ENCODE measurements at regions not wholly inside any gene's neighbourhood (a gene's known extent, or its start where the extent isn't known, plus 50 kb on each side); places are given as distances from the start of the nearest gene placed in this dataset.

DNA sequence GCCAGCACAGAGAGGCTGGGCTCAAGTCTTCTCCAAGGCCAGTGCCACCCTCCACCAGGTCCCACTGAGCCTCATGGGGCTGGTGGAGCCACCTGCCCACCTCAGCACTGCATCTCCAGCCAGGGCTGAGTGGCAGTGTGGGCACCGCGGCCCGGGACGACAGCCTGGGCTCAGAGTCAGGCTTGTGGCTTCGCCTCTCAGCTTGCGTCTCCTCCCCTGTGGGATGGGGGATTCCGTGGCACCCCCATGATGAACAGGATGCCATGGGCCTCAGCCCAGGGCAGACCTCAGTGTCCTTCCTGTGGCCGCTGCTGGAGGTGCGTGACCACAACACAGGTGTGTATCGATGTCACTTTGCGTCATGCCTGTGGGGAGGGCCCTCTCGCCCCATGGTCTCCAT lies 136.4 kb upstream of the PPP1R26 start:
- H3K4me3 ChIP-seq (ENCODE audit: low read depth, low read length): no peak overlapping the region
- no peak for DNase-seq (ENCODE audit: low read depth)
- TF ChIP-seq, protein P1, sequence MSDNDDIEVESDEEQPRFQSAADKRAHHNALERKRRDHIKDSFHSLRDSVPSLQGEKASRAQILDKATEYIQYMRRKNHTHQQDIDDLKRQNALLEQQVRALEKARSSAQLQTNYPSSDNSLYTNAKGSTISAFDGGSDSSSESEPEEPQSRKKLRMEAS (IDR thresholded peaks at IDR 0.05; ENCODE audit: low read depth, low read length): no peak
- TF ChIP-seq, protein P2, sequence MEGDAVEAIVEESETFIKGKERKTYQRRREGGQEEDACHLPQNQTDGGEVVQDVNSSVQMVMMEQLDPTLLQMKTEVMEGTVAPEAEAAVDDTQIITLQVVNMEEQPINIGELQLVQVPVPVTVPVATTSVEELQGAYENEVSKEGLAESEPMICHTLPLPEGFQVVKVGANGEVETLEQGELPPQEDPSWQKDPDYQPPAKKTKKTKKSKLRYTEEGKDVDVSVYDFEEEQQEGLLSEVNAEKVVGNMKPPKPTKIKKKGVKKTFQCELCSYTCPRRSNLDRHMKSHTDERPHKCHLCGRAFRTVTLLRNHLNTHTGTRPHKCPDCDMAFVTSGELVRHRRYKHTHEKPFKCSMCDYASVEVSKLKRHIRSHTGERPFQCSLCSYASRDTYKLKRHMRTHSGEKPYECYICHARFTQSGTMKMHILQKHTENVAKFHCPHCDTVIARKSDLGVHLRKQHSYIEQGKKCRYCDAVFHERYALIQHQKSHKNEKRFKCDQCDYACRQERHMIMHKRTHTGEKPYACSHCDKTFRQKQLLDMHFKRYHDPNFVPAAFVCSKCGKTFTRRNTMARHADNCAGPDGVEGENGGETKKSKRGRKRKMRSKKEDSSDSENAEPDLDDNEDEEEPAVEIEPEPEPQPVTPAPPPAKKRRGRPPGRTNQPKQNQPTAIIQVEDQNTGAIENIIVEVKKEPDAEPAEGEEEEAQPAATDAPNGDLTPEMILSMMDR (IDR thresholded peaks at IDR 0.05; ENCODE audit: low read depth, low read length): no peak
- TF ChIP-seq POLR2A (IDR thresholded peaks at IDR 0.05; ENCODE audit: extremely low read depth, insufficient read length): no peak
- TF ChIP-seq MYC (IDR thresholded peaks at IDR 0.05; ENCODE audit: low read depth, low read length): no peak

DNA sequence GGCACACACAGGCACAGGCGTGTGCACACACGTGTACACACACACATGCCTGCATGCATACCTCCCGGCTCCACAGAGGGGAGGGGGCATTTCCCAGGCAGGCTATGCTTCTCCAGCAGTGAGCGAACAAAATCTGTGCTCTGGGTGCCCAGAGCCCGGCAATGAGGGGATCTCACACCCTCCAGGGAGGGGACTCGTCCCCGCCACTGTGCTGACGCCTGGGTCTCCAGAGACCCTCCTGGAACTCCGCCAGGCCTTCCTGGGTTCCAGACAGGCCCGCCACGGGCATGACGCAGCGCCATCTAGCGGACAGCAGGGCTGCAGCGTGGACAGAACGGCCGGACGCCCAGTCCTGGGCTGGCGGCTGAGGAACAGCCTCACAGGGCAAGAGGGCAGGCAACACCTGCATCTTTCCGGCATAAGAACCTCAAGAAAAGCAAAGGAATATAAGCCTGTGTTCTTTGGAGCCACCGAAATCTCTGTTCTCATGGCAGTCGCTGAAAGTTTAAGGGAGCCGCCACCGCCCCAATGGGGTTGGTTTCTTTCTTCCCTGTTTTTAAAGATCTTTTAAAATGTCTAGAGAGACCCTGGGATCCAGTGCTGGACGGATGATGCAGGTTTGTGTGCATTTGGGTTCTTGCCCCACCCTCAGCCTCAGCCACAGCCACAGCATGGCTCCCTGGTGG lies 135.6 kb upstream of the PPP1R26 start:
- H3K4me3 ChIP-seq (ENCODE audit: low read depth, low read length): no peak overlapping the region
- DNase-seq (ENCODE audit: low read depth): peak; percentile 57
- TF ChIP-seq, protein P2 (IDR thresholded peaks at IDR 0.05; ENCODE audit: low read depth, low read length): peak; percentile 93
- TF ChIP-seq MYC (IDR thresholded peaks at IDR 0.05; ENCODE audit: low read depth, low read length): no peak

DNA sequence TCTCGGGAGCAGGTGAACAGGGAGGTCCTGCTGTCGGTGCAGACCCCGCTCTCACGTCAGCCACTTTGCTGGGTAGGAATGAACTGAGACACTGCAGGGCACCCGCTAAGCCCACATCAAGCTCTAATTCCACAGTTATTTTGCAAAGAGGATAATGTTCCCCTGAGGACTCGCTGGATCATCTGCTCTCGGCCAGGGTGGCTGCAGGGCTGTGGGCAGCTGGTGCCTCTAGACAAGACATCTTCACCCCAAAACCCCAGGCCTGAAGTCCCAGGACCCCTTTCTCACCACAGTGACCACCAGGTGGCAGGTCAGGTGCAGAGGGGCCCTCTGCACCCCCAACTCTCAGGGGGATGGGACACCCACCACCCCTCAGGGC lies 135.1 kb upstream of the PPP1R26 start:
- no peak for DNase-seq (ENCODE audit: low read depth)
- TF ChIP-seq MYC (IDR thresholded peaks at IDR 0.05; ENCODE audit: low read depth, low read length) (no peak), POLR2A (IDR thresholded peaks at IDR 0.05; ENCODE audit: extremely low read depth, insufficient read length) (no peak)
- TF ChIP-seq, protein P2 (IDR thresholded peaks at IDR 0.05; ENCODE audit: low read depth, low read length): no peak
- TF ChIP-seq, protein P1 (IDR thresholded peaks at IDR 0.05; ENCODE audit: low read depth, low read length): no peak
- H3K4me3 ChIP-seq (ENCODE audit: low read depth, low read length): no peak overlapping the region

DNA sequence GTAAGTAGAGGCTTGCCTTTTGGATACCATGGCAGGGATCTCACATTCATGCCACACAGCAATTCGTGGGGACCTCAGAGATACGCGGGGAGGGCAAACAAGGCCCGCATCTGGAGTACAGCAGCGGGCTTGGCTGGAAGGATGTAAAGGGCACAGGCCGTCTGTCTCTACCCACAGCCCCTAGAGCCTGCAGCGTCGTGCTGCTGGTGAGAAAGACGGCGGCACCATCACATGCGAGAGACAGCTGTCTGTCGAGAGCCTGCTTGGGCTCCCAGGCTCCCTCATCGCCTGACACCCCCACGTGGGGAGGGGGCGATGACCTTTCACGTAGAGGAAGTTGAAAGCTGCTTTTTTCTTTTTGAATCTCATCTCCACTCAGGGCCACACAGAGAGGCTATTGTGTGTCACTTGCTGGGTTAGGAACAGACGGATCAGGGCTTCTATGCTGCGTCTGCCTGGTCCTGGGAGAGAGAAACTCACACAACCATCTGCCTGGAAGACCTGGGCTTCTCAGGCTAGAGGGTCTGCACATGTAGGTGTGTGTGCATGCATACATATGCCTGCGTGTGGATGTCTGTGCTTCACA lies 134.6 kb upstream of the PPP1R26 start:
- TF ChIP-seq, protein P1 (IDR thresholded peaks at IDR 0.05; ENCODE audit: low read depth, low read length): no peak
- TF ChIP-seq MYC (IDR thresholded peaks at IDR 0.05; ENCODE audit: low read depth, low read length) (no peak), POLR2A (IDR thresholded peaks at IDR 0.05; ENCODE audit: extremely low read depth, insufficient read length) (no peak)
- TF ChIP-seq, protein P2 (IDR thresholded peaks at IDR 0.05; ENCODE audit: low read depth, low read length): no peak
- DNase-seq (ENCODE audit: low read depth): no peak
- no peak overlapping the region for H3K4me3 ChIP-seq (ENCODE audit: low read depth, low read length)

DNA sequence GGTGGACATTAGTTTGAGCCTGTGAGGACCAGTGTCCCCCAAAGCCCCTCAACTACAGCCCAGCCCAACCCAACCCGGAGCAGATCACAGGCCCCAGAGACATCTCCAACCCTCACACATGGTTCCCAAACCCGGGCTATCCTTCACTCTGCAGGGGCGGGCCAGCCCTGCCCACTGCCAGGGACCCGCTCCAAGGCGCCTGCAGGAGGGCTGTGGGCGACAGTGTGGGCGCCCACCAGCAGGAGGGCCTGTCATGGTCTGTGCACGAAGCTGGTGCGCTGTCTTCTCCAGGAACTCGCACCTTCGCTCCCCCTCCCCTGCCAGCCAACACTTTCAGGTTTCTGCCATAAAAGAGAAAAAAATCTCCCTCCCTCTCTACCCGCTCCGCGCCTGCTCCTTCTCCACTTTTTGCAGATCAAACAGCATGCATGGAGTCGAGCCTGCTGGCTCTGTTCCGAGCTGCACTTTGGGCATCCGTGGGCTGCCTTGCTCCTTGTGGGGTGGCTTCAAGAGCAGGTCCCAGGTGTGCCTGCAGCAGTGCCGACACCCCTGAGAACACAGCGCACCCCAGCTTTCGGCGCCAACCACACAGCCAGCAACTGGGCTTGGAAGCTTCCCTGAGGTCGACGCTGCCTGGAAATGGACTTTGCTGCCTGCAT lies 133.7 kb upstream of the PPP1R26 start:
- TF ChIP-seq MYC (IDR thresholded peaks at IDR 0.05; ENCODE audit: low read depth, low read length): no peak
- no peak overlapping the region for H3K4me3 ChIP-seq (ENCODE audit: low read depth, low read length)
- DNase-seq (ENCODE audit: low read depth): no peak

DNA sequence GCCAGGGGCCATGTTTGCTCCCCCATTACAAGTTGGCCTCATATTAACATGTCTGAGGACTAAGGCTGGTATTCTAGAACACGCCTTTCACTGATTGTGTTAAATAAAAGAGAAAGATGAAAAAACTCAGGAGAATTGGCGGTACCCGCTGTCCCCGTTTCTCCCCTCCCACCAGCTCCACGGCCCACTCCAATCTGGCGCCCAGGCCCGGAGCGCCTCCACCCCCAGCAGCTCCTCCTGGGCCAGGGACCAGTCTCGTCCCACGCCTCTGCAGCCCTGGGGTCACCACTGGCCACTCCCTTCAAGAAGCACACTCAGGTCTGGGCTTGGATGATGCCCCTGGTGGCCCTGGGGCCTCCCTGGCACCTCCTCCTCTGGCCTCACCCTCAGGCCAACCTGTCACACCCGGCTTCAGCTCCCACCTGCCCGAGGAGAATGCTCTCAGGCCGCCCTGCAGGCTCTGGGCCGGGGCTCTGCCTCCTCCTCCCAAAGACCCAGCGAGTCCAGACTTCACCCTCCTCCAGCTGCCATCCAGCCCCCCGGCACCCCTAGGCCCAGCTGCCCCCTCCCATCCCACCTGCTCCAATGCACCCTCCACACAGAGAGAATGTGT lies 133.0 kb upstream of the PPP1R26 start:
- no peak overlapping the region for H3K4me3 ChIP-seq (ENCODE audit: low read depth, low read length)
- no peak for DNase-seq (ENCODE audit: low read depth)
- TF ChIP-seq, protein P2 (IDR thresholded peaks at IDR 0.05; ENCODE audit: low read depth, low read length): no peak
- TF ChIP-seq MYC (IDR thresholded peaks at IDR 0.05; ENCODE audit: low read depth, low read length): no peak
- TF ChIP-seq, protein P1 (IDR thresholded peaks at IDR 0.05; ENCODE audit: low read depth, low read length): no peak
- no peak for TF ChIP-seq POLR2A (IDR thresholded peaks at IDR 0.05; ENCODE audit: extremely low read depth, insufficient read length)

Measured in NB4 (cell line).